H9 (cell line): ENCODE measurements at regions not wholly inside any gene's neighbourhood (a gene's known extent, or its start where the extent isn't known, plus 50 kb on each side); places are given as distances from the start of the nearest gene placed in this dataset.

Experiments used
- DNase-seq: peaks from one replicate; pipeline ENCODE4 v3.0.0-alpha.2; 2017
- H2AFZ ChIP-seq: one replicate; pipeline ENCODE4 v1.6.1; 2013; ENCODE audit warnings: mild to moderate bottlenecking, low read length, control low read depth, moderate library complexity
- H2AK5ac ChIP-seq: 2 replicates; pipeline ENCODE4 v1.6.1; 2013; ENCODE audit warnings: low read length, control low read depth, mixed read lengths; ENCODE audit not compliant: insufficient read length
- H2BK120ac ChIP-seq: one replicate; pipeline ENCODE4 v1.6.1; 2013; ENCODE audit warnings: low read depth, mild to moderate bottlenecking, low read length, control low read depth, inconsistent platforms; ENCODE audit not compliant: poor library complexity, severe bottlenecking
- H2BK12ac ChIP-seq: 2 replicates; pipeline ENCODE4 v1.6.1; 2013; ENCODE audit warnings: low read length, control low read depth, mixed read lengths, low read depth; ENCODE audit not compliant: insufficient read length
- H2BK15ac ChIP-seq: 2 replicates; pipeline ENCODE4 v1.6.1; 2013; ENCODE audit warnings: low read depth, low read length, control low read depth
- H2BK20ac ChIP-seq: one replicate; pipeline ENCODE4 v1.6.1; 2013; ENCODE audit warnings: low read depth, mild to moderate bottlenecking, low read length, control low read depth, inconsistent platforms; ENCODE audit not compliant: poor library complexity, severe bottlenecking
- H2BK5ac ChIP-seq: 2 replicates; pipeline ENCODE4 v1.6.1; 2013; ENCODE audit warnings: low read length, control low read depth, mixed read lengths; ENCODE audit not compliant: insufficient read length
- H3K14ac ChIP-seq: 2 replicates; pipeline ENCODE4 v1.6.1; 2013; ENCODE audit warnings: low read length, control low read depth; ENCODE audit not compliant: insufficient read depth
- H3K18ac ChIP-seq: 2 replicates; pipeline ENCODE4 v1.6.1; 2013; ENCODE audit warnings: low read depth, mild to moderate bottlenecking, mixed read lengths, low read length, control low read depth; ENCODE audit not compliant: insufficient read length
- H3K23ac ChIP-seq: 2 replicates; pipeline ENCODE4 v1.6.1; 2013; ENCODE audit warnings: low read length, control low read depth, mixed read lengths, low read depth; ENCODE audit not compliant: insufficient read length
- H3K23me2 ChIP-seq: 2 replicates; pipeline ENCODE4 v1.6.1; 2013; ENCODE audit warnings: low read depth, mild to moderate bottlenecking, mixed read lengths, low read length, control low read depth; ENCODE audit not compliant: insufficient read length, poor library complexity, severe bottlenecking
- H3K27ac ChIP-seq: 2 replicates; pipeline ENCODE4 v1.5.1; 2013; ENCODE audit warnings: low read length, control low read depth, mixed read lengths, low read depth; ENCODE audit not compliant: insufficient read length
- H3K27me3 ChIP-seq: 2 replicates; pipeline ENCODE4 v1.6.1; 2013; ENCODE audit warnings: low read length, control low read depth, inconsistent platforms; ENCODE audit not compliant: insufficient read depth
- H3K4ac ChIP-seq: 2 replicates; pipeline ENCODE4 v1.6.1; 2013; ENCODE audit warnings: low read depth, mild to moderate bottlenecking, control low read depth, inconsistent platforms, low read length, moderate library complexity
- H3K4me1 ChIP-seq: 2 replicates; pipeline ENCODE4 v1.6.1; 2013; ENCODE audit warnings: low read length, control low read depth, inconsistent platforms; ENCODE audit not compliant: insufficient read depth
- H3K4me2 ChIP-seq: 2 replicates; pipeline ENCODE4 v1.6.1; 2013; ENCODE audit warnings: low read length, control low read depth, mixed read lengths; ENCODE audit not compliant: insufficient read length, insufficient read depth
- H3K56ac ChIP-seq: 2 replicates; pipeline ENCODE4 v1.6.1; 2013; ENCODE audit warnings: low read depth, mild to moderate bottlenecking, mixed read lengths, low read length, control low read depth; ENCODE audit not compliant: insufficient read length
- H3K79me1 ChIP-seq: 2 replicates; pipeline ENCODE4 v1.6.1; 2013; ENCODE audit warnings: low read depth, mild to moderate bottlenecking, moderate library complexity, low read length, control low read depth, inconsistent platforms; ENCODE audit not compliant: insufficient read depth, poor library complexity, severe bottlenecking
- H3K79me2 ChIP-seq: 2 replicates; pipeline ENCODE4 v1.6.1; 2013; ENCODE audit warnings: low read length, control low read depth, inconsistent platforms; ENCODE audit not compliant: insufficient read depth
- H3K9ac ChIP-seq: 2 replicates; pipeline ENCODE4 v1.6.1; 2013; ENCODE audit warnings: low read length, control low read depth, mixed read lengths; ENCODE audit not compliant: insufficient read length; ENCODE audit errors: extremely low read depth
- H3K9me3 ChIP-seq: one replicate; pipeline ENCODE4 v1.6.1; 2013; ENCODE audit warnings: low read depth, low read length, inconsistent platforms; ENCODE audit not compliant: control insufficient read depth
- H3T11ph ChIP-seq: one replicate; pipeline ENCODE4 v1.6.1; 2013; ENCODE audit warnings: mild to moderate bottlenecking, low read length, control low read depth, inconsistent platforms
- H4K20me1 ChIP-seq: one replicate; pipeline ENCODE4 v1.6.1; 2013; ENCODE audit not compliant: control insufficient read depth, insufficient read length, insufficient read depth
- H4K5ac ChIP-seq: 2 replicates; pipeline ENCODE4 v1.6.1; 2013; ENCODE audit warnings: low read depth, mild to moderate bottlenecking, mixed read lengths, low read length, control low read depth; ENCODE audit not compliant: insufficient read length
- H4K8ac ChIP-seq: replicated peaks from 2 replicates; pipeline ENCODE4 v1.6.1; 2013; ENCODE audit warnings: low read length, control low read depth, mixed read lengths, low read depth; ENCODE audit not compliant: insufficient read length
- H4K91ac ChIP-seq: 2 replicates; pipeline ENCODE4 v1.6.1; 2013; ENCODE audit warnings: low read depth, mild to moderate bottlenecking, moderate library complexity, mixed read lengths, low read length, control low read depth; ENCODE audit not compliant: insufficient read length
- H3K27ac Mint-ChIP-seq, 3 experiments: 2 replicates in 2 of 3; 3 replicates in 1 of 3; pipeline ENCODE4 v1.8.0; 2020 to 2021; ENCODE audit warnings: mixed read lengths in 3 of 3, mild to moderate bottlenecking in 1 of 3, moderate library complexity in 1 of 3
- H3K27me3 Mint-ChIP-seq: 2 replicates; pipeline ENCODE4 v1.8.0; 2021; ENCODE audit warnings: low read depth, mild to moderate bottlenecking, moderate library complexity, mixed read lengths
- H3K36me3 Mint-ChIP-seq, 3 experiments: 2 replicates in 2 of 3; 3 replicates in 1 of 3; pipeline ENCODE4 v1.8.0; 2020 to 2021; ENCODE audit warnings: low read depth in 3 of 3, mixed read lengths in 3 of 3; ENCODE audit not compliant: insufficient read depth in 1 of 3
- H3K4me1 Mint-ChIP-seq, 2 experiments: 2 replicates each; pipeline ENCODE4 v1.8.0; 2020; ENCODE audit warnings: mixed read lengths in 2 of 2
- H3K4me3 Mint-ChIP-seq, 2 experiments: 2 replicates in 1 of 2; 3 replicates in 1 of 2; pipeline ENCODE4 v1.8.0; 2020 to 2021; ENCODE audit warnings: mild to moderate bottlenecking in 2 of 2, mixed read lengths in 2 of 2, moderate library complexity in 1 of 2
- H3K9me3 Mint-ChIP-seq, 2 experiments: 2 replicates in 1 of 2; 3 replicates in 1 of 2; pipeline ENCODE4 v1.8.0; 2020; ENCODE audit warnings: mild to moderate bottlenecking in 2 of 2, mixed read lengths in 2 of 2, moderate library complexity in 1 of 2
- TF ChIP-seq, protein P1 (sequence below): fragments of 200-600 bp; sonication (generic); conservative IDR thresholded peaks from 3 replicates; pipeline ENCODE4 v1.8.0; 2021; ENCODE audit warnings: antibody characterized with exemption, mild to moderate bottlenecking

DNA sequence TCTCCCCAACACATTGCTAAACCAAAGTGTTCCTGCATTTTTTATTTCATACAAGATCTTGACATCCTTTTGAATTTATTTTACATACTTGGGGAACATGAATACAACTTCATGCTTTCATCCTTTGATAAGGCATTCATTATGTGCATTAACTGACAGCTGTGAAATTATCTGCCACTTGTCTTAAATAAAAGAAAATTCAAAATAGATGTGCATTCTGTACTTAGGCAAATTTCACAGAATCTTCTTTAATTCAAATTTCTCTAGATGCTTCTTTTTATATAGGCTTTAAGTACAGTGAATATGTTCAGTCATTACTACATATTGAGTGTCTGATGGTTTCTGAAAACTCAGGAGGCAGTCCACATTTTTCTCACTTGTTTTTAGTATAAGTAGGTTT is 518.1 kb downstream of the EPHA5 start:
- H3K56ac ChIP-seq = no peak overlapping the region
- H4K5ac ChIP-seq = no peak overlapping the region
- H3K27me3 ChIP-seq = no peaks in the 10 kb centered on the region
- H3K4me1 ChIP-seq = no peaks in the 10 kb centered on the region
- H3K79me2 ChIP-seq = no peaks in the 10 kb centered on the region
- no peak overlapping the region for H3K14ac ChIP-seq
- Mint-ChIP-seq H3K4me3 (no peak overlapping the region), H3K9me3 (peaks cover 6% of the 10 kb centered on the region in 2 experiments), H3K27ac (no peak overlapping the region), H3K36me3 (peaks cover 3 to 5% (median 4%) of the 10 kb centered on the region in 3 experiments; a peak in 5 of 7 replicates), H3K27me3 (no peaks in the 10 kb centered on the region), H3K4me1 (no peaks in the 10 kb centered on the region)
- H4K91ac ChIP-seq = no peak overlapping the region
- H3K9ac ChIP-seq = no peak overlapping the region
- H3K4ac ChIP-seq = no peak overlapping the region
- H3K4me2 ChIP-seq = no peak overlapping the region
- no peak overlapping the region for H2BK5ac ChIP-seq
- no peak for DNase-seq
- no peak overlapping the region for H3K23ac ChIP-seq
- H2BK15ac ChIP-seq = no peak overlapping the region
- H2BK120ac ChIP-seq = no peak overlapping the region
- no peak overlapping the region for H3K18ac ChIP-seq
- no peaks in the 10 kb centered on the region for H3K79me1 ChIP-seq
- H2AK5ac ChIP-seq = no peak overlapping the region
- no peak overlapping the region for H3T11ph ChIP-seq
- TF ChIP-seq, protein P1, sequence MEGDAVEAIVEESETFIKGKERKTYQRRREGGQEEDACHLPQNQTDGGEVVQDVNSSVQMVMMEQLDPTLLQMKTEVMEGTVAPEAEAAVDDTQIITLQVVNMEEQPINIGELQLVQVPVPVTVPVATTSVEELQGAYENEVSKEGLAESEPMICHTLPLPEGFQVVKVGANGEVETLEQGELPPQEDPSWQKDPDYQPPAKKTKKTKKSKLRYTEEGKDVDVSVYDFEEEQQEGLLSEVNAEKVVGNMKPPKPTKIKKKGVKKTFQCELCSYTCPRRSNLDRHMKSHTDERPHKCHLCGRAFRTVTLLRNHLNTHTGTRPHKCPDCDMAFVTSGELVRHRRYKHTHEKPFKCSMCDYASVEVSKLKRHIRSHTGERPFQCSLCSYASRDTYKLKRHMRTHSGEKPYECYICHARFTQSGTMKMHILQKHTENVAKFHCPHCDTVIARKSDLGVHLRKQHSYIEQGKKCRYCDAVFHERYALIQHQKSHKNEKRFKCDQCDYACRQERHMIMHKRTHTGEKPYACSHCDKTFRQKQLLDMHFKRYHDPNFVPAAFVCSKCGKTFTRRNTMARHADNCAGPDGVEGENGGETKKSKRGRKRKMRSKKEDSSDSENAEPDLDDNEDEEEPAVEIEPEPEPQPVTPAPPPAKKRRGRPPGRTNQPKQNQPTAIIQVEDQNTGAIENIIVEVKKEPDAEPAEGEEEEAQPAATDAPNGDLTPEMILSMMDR = no peak
- no peak overlapping the region for H2AFZ ChIP-seq
- H3K9me3 ChIP-seq = no peaks in the 10 kb centered on the region
- H4K8ac ChIP-seq = no peak overlapping the region
- H2BK12ac ChIP-seq = no peak overlapping the region
- H3K23me2 ChIP-seq = no peaks in the 10 kb centered on the region
- no peak overlapping the region for H3K27ac ChIP-seq
- no peak overlapping the region for H2BK20ac ChIP-seq
- no peaks in the 10 kb centered on the region for H4K20me1 ChIP-seq
